ENCODE measurements at regions not wholly inside any gene's neighbourhood (a gene's known extent, or its start where the extent isn't known, plus 50 kb on each side); places are given as distances from the start of the nearest gene placed in this dataset.

GRCh38 chr13:47168618-47169017 is 271.8 kb upstream of the HTR2A start:
- Histone ChIP-seq H2BK15ac (ENCODE audit: low read depth, low read length) (no peak overlapping the region), H2AFZ (ENCODE audit: low read length) (peak overlapping the region; percentile 73), H3K18ac (ENCODE audit: insufficient read length, low read depth, low read length) (no peak overlapping the region), H3K4me1 (ENCODE audit: insufficient read depth, low read length) (0 out of 2 replicates have a peak, but pooled peaks cover 2% of the 10 kb centered on the region), H4K20me1 (ENCODE audit: control insufficient read depth, insufficient read depth, insufficient read length) (no peaks in the 10 kb centered on the region), H3K4me2 (ENCODE audit: insufficient read depth, insufficient read length, low read length) (no peak overlapping the region), H2BK5ac (ENCODE audit: insufficient read length, low read length) (no peak overlapping the region), H3K27ac (ENCODE audit: insufficient read length, low read depth, low read length) (no peak overlapping the region), H3K4ac (ENCODE audit: low read depth, low read length) (no peak overlapping the region), H3K14ac (ENCODE audit: insufficient read depth, low read length) (no peak overlapping the region), H3K27me3 (ENCODE audit: insufficient read depth, low read length) (no peaks in the 10 kb centered on the region), H3K9ac (ENCODE audit: extremely low read depth, insufficient read length, low read length) (no peak overlapping the region), H3K56ac (ENCODE audit: insufficient read length, low read depth, low read length) (no peak overlapping the region), H2BK120ac (ENCODE audit: low read depth, low read length, poor library complexity, severe bottlenecking) (no peak overlapping the region), H4K8ac (replicated peaks; ENCODE audit: insufficient read length, low read depth, low read length) (no peak overlapping the region), H4K5ac (ENCODE audit: insufficient read length, low read depth, low read length) (no peak overlapping the region), H3K23me2 (ENCODE audit: insufficient read length, low read depth, low read length, poor library complexity, severe bottlenecking) (peaks cover 2% of the 10 kb centered on the region), H3K9me3 (ENCODE audit: control insufficient read depth, low read depth, low read length) (no peaks in the 10 kb centered on the region), H2BK20ac (ENCODE audit: low read depth, low read length, poor library complexity, severe bottlenecking) (no peak overlapping the region), H2AK5ac (ENCODE audit: insufficient read length, low read length) (no peak overlapping the region), H3K23ac (ENCODE audit: insufficient read length, low read depth, low read length) (no peak overlapping the region), H2BK12ac (ENCODE audit: insufficient read length, low read depth, low read length) (no peak overlapping the region), H3K79me2 (ENCODE audit: insufficient read depth, low read length) (no peaks in the 10 kb centered on the region), H3T11ph (ENCODE audit: low read length) (no peak overlapping the region), H4K91ac (ENCODE audit: insufficient read length, low read depth, low read length) (no peak overlapping the region), H3K79me1 (ENCODE audit: insufficient read depth, low read depth, low read length, poor library complexity, severe bottlenecking) (no peaks in the 10 kb centered on the region)
- Mint-ChIP-seq H3K36me3 (ENCODE audit: insufficient read depth in 1 of 3, low read depth in 3 of 3) (no peaks in the 10 kb centered on the region), H3K9me3 (no peaks in the 10 kb centered on the region), H3K27ac (no peak overlapping the region), H3K27me3 (ENCODE audit: low read depth) (no peaks in the 10 kb centered on the region), H3K4me3 (no peak overlapping the region), H3K4me1 (peaks cover 4 to 11% of the 10 kb centered on the region in 2 experiments; a peak in 3 of 4 replicates)
- 100% methylated on average over 1 of the region's 7 CpGs for WGBS (ENCODE audit: extremely low coverage, insufficient read length, low lambda C conversion rate)
- no peak for DNase-seq
- TF ChIP-seq CTCF (conservative IDR thresholded peaks at IDR 0.05) = no peak

Data from H9 (cell line).